ENCODE measurements at regions not wholly inside any gene's neighbourhood (a gene's known extent, or its start where the extent isn't known, plus 50 kb on each side); places are given as distances from the start of the nearest gene placed in this dataset.

DNA sequence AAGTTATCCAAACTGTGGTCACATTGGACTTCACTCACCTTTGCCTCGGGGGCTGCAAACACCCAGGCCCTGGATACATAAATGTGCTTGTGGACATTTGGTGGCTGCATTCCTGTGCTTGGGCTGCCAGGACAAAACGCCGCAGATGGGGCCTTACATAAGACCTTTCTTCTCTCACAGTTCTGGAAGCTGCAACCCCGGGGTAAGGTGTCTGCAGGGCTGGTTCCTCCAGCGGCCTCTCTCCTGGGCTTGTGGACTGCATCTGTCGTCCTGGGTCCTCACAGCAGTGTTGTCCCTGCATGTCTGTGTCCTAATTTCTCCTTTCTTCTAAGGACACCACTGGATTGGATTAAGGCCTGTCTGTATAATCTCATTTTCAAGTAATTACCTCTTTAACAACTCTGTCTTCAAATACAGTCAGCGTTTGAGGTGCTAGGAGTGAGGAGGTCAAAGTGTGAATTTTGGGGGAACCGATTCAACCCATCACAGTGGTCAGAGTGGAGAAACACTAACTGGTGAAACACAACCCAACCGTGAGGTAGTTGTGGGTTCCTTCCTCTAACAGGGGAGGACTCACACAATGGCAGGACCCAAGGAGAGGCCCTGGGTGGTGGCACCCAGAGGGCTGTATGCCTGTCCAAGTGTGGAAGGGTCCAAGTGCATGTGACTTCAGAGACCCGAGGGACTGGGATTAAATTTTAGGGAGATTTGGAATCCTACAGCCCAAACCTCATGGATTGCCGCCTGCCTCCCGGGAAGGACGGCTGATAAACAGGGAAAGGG lies 415.6 kb downstream of the IRX2 start:
- DNase-seq (ENCODE audit: low spot score), result no peak

DNA sequence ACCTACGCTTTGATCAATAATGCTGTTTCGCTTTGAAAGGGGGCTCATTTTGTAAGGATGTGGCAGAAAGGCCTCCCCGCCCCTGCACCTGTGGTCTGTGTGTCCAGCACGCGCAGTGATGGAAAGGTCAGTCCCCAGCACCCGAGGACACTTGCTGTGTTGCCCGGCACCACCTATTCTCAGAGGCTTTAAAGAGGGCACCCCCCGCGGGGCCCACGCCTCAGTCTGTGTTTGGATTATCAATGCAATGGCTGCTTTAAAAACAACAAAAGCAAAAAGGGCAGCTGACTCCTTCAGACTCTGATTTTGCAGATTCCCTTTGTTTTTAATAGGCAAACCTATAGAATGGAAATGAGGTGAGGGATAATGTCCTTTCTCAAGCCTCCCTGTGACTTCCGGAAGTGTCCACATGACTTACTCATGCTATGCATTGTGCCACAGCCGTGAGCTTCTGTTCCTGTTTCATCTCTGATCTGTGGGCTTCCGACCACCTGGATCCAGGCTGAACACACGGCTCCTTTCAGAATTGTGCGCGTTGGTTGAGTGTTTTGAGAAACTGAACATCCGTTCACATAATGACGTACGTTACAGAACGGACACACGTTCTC lies 416.2 kb downstream of the IRX2 start:
- no peak for DNase-seq (ENCODE audit: low spot score)

DNA sequence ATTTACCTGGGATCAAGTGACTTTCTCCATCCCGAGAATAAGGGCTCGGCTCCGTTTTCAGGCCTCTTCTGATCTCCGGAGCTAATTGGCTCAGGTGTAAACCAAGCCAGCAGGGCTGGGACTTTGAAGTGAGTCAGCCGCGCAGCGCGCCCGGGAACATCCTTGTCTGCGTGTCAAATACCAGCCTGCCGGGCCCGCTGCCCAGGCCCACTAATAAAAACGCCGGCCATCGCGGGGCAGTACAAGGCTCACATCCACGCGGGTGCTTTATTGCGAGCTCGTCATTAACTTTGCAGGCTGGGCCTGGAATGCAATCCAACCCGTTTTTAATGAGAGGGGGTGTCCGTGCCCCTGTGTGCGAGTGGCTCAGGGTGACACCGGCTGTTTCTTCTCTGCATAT lies 416.8 kb downstream of the IRX2 start:
- no peak for DNase-seq (ENCODE audit: low spot score)

DNA sequence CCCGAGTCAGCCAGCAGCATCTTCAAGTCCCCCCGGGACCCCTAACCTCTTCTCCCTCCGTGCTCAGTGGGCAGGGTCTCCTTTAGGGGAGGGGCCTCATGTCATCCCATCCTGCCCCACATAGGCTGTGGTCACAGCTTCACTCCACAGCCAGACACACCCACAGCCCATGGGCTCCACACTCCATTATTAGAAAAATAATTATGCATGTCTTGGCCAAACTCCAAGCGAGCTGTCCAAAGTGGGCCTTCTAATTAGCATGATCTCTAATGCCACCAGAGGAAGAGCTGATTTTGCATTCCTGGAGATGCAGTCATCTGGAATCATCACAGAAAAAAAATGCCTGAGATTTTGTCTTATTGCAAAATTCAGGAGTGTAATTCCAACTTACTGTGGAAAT lies 418.2 kb downstream of the IRX2 start:
- DNase-seq (ENCODE audit: low spot score), result no peak

DNA sequence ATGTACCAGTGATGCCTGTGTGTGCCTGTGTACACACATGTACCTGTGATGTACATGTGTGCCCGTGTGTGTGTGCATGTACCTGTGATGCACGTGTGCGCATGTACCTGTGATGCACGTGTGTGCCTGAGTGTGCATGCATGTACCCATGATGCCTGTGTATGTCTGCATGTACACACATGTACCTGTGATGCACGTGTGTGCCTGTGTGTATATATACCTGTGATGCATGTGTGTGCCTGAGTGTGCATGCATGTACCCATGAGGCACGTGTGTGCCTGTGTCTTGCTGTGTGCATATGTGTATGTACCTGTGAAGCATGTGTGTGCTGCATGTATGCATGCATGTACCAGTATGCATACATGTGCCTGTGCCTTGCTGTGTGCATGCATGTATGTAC lies 419.0 kb downstream of the IRX2 start:
- no peak for DNase-seq (ENCODE audit: low spot score)

DNA sequence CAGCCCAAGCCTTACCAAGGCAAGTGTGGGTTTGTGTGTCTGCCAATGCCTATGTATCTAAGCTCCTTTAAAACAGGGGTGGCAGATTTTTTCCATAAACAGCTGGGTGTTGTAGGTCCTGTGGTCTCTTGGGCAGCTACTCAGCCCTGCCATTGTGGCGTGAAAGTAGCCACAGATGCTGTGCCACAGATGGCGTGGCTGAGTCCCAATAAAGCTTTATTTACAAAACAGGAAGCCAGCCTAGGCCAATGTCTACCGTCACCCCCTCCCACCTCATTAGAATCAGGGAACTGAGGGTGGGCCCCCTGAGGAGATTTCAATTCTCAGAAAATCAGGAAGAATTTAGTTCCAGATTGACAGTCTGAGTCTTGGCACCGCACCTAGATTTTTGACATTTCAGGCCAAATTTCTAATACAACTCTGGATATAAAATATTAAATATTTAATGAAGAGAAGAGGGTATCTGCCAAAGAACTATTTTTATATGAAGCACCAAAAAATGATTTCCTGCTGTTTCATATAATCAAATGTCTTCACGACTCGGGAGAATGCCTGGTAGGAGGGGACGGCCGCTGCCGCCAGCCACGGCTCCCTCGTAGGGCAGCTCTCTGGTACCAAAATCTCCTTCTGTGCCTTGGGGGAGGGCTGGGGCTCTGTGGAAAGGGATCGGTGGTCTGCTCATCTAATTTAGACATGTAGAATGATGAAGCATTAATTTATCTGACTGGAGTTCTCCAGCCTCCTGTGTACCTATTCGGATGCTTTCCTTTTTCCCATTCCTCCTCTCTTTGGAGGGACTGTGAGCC lies 420.9 kb downstream of the IRX2 start:
- no peak for DNase-seq (ENCODE audit: low spot score)

DNA sequence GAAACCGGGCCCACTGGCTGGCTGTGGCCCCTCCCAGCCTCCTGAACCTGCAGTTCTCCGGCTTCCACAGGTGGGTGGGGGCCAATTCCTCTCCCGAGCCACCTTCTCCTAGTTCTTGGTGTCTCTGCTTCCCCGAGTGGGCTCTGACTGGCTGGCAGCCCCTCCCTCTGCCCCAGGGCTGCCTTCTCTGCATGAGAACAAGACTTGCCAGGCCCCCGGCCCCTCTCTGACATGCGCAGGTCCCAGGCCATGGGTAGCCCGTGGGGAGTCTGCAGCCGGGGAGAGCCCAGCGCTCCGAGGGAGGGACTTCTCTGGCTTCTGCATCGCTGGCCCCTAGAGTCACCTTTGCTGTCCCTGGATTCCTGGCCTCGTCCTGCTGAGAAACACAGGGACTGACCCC lies 421.7 kb downstream of the IRX2 start:
- no peak for DNase-seq (ENCODE audit: low spot score)

DNA sequence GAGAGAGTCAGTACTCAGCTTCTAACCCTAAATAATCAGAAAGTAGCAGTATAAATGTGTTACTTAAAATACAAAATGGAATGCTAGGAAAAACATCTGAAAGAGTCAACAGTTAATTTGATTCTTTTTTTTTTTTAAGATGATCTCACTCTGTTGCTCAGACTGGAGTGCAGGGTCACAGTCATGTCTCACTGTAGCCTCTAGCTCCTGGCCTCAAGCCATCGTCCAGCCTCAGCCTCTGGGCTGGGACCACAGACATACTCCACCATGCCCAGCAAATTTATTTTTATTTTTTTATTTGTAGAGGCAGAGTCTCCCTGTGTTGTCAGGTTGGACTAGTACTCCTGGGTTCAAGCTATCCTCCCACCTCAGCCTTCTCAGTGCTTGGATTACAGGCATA lies 424.9 kb downstream of the IRX2 start:
- no peak for DNase-seq (ENCODE audit: low spot score)

DNA sequence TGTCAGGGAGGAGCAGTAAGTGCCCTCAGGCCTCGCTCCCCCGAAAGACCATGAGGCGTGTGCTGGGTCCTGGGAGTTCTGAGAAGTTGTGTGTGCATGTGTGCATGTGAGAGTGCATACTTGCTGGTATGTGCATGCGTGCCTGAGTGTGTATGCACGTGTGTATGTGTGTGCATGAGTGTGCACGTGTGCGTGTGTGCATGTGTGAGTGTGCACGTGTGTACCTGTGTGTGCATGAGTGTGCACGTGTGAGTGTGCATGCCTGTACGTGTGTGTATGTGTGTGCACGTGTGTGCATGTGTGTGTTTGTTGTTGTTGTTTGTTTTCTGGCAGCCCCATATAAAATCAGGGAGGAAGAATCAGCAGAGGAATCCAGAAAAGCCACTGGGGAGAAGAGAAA lies 426.7 kb downstream of the IRX2 start:
- no peak for DNase-seq (ENCODE audit: low spot score)

DNA sequence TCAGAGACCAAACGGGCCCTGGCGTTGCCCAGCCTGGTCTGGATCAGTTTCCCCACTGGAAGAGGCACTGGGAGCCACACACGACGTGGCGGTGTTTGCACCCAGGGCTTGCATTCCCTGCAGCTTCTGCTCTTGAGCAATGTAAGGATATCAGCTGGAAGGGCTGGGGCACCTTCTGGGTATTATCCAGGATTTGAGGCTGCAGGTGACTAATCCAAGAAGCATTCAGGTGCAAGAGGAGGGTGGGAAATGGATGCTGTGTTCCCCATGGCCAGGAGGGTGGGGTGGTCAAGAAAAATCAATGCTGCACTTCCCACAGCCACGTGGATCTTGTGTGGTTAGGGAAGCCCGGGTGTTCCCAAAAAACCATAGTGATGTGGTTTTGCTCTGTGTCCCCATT lies 430.9 kb downstream of the IRX2 start:
- DNase-seq (ENCODE audit: low spot score), result no peak

DNA sequence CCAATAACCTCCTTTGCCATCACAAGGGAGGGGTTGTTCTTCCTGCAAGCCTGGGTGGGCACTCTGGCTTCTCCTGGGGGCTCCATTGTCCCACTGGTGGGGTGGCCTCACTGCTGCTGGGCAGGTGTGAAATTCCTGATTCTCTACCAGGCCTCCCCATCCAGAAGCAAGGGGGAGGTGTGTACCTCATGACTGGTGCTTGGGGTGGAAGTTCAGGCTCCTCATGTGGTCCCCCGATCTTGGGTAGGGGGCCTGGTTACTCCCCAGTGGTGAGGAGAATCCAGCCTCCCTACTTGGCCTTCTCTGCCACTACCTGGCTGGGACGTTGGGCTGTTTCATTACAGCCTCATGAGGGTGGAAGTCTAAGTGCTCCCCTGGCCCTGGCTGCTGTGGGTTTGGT lies 433.9 kb downstream of the IRX2 start:
- no peak for DNase-seq (ENCODE audit: low spot score)

DNA sequence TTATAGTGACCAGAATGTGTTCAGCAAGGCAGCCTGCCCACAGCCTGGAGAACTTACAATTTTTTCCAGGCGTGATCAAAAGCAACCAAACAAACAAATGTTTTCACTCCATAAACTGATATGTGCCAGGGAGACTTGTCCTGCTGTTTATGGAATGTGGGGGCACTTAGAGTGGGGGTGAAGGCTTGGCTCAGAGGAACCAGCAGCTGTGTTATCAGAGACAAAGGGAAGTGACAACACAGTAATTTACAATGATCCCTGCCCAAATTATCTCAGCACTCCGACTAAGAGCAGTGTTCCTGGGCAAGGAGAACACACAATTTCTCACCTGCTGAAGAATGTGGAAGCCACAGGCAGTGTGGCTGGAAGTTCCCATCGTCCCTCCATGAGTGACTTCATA lies 429.1 kb upstream of the IRX4 start:
- DNase-seq (ENCODE audit: low spot score), result no peak

DNA sequence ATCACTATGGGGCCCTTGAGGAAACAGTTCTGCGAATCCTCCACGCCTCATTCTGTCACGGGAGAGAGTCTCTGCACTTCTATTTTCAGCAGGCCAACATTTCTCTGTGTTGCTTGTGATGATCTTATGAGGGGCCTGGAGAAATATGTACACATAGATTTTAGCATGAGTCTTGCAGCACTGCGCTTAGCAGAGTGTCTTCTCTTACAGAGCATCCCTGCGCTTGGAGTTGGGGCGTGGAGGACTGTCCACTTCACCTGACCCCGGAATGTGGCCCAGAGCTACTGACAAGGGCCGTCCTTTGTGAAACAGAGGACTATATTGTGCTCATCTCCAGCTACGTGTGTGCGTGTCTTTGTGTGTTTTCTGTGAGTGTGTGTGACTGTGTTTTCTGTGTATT lies 428.2 kb upstream of the IRX4 start:
- DNase-seq (ENCODE audit: low spot score), result no peak

DNA sequence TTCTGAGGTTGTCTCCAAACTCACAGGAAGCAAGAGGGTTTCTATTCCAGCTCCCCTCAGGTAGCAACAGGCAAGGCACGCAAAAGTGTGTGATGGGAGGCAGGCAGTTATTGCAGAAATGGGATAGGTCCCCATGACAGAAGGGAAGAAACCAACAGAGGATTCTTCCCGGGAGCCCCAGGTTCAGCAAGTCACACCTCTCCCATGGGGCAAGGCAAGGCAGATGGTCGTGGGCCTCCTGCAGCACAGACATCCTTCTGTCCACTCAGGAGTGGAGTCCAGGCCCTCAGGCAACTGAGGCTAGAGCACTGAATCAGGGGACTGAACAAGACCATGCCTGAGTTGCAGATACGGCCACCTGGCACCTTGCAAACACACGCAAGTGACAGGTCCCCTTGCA lies 424.9 kb upstream of the IRX4 start:
- no peak for DNase-seq (ENCODE audit: low spot score)

DNA sequence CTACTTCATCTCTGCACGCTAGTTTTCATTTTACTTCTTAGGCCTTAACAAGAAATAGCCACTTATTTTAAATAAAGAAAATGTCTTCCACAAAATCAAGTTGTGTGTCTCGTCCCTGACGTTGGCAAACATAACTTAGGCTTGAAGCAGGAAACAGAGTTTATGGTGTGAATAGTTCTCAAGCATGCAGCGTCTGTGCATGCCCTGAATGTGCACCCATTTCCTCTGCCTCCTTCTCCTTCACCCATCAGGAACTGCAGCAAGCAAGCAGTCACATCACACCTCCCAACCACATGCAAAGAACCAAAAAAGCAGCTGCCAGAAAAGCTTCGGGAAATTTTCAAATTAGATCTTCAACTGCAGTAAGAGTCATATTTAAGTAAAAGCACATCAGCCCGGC lies 424.0 kb upstream of the IRX4 start:
- no peak for DNase-seq (ENCODE audit: low spot score)

DNA sequence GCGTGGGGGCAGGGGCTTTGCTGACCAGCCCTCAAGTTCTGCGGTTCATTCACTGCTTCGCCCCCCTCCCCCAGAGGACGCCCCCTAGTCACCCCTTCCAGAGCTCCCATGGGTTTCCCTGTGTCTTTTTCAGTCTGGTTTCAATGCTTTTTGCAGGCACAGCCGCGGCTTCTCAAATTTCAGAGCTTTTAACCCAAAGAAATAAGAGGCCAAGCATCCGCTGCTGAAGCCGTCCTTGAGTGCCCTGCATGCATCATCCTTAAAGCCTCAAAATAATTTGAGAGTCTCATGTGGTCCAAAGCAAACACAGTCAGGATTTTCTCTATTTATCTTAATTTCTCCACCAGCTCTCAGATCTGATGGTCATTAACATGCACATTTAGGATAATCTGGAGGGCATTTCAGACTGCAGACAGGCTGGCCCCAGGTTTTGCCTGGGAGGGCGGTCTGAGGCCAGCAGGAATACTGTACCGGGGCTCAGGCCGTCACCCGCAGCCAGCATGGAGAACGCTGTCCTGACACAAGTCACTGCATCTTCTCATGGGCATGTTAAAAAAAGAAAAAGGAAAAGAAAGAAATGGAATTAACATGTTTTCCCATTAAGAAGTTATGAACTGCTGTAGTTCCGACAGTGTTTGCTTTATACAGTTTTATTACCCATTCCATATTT lies 420.8 kb upstream of the IRX4 start:
- DNase-seq (ENCODE audit: low spot score), result no peak

DNA sequence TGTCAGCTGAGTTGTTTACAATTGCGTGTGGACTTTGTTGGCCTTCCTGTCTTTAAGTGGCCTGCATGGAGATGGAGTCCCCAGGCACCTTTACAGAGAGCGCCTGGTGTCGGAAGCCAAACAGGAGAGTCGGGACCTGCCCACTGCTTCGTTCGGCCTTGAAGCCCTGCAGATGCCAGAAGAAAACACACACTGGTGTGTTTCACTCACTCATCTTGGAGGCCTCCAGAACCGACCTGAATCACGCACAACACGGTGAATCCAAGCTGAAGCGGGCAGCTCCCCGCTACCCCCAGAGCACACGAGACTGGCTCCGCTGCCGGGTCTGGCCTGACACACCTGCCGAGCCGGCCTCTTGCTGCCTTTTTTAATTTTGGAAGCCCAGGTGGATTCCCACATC lies 419.4 kb upstream of the IRX4 start:
- DNase-seq (ENCODE audit: low spot score), result no peak

DNA sequence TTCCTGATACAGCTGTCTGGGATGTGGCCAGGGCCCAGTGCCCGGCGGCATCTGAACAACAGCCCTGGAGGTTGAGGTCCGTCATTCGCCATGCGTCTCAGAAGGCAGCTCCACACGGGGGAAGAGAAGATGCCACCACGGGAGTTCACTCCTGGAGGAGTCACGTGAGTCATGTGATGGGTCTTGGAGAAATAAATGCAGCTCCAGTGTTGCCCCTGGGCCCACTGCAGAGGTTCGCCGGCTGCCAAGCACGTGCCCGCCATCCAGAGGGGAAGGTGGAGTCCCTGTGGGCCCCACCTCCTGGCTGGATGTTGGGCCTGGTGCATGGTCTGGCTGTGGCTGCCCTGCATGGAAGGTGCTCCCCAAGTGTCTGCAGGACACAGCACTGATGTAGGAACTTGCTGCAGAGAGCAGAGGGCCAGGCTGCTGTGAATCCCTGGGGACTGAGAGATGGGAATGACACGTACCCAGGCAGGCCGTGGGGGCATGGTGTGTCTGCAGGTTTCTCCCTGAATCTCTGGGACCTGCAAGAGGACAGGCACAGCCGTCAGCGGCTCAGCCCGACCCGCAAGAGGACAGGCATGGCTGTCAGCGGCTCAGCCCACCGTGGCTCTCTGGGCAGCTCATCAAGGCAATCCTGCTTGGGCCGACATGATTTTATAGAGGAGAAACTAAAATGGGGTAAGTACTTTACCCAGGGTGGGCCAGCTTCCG lies 418.3 kb upstream of the IRX4 start:
- DNase-seq (ENCODE audit: low spot score), result no peak

DNA sequence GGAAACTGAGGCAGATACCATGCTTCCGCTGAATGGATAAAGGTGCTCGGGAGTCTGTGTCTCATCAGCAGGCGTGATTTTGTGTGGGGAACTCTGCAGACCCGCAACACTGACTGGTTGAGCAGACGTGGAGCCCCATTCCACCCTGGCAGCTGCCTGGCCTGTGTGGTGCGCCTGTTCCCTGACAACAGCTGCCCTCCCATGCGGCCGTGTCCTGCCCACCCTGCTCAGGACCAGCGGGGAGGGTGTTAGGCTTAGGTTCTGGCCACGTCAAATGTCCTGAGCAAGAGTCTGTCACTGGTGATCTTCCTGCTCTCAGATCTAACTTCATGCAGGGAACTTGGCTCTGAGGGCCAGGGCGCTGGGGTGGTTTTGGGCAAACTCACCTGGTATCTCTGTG lies 417.7 kb upstream of the IRX4 start:
- no peak for DNase-seq (ENCODE audit: low spot score)

DNA sequence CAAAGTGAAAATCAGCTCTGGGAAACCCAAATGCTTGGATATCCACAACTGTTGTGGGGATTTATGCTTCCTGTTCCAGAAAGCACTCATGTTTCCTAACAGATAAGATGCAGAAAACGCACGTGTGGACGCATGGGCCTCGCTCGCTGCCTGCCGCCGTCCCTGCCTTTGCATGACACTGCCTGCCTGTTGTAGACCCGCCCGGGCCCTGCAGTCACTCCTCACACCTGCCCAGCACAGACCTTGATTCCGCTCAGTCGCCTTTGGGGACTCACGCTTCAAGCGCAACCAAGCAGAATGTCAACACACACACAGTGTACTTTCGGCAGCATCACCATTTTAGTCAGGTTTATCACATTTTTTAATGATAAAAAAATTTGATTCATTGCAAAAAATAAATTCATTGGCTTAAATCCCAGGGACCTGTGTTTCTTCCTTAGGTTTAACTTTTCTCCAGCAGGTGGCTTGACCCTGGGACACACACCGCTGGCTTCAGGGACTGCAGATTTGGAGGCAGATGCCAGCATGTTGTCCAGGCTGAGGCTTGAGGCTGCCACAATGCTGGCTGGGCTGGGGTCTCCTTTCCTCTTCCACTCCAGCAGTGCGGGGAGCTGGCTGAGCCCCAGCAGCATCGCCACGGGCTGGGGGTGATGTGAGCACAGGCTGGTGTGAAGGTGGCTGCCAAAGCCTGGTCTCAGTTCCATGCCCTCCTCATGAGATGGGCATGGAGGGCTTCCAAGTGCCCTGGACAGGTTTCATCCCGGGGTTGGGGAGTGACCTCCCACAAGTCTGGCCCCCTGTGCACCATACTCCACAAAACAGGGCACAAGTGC lies 416.9 kb upstream of the IRX4 start:
- no peak for DNase-seq (ENCODE audit: low spot score)

DNA sequence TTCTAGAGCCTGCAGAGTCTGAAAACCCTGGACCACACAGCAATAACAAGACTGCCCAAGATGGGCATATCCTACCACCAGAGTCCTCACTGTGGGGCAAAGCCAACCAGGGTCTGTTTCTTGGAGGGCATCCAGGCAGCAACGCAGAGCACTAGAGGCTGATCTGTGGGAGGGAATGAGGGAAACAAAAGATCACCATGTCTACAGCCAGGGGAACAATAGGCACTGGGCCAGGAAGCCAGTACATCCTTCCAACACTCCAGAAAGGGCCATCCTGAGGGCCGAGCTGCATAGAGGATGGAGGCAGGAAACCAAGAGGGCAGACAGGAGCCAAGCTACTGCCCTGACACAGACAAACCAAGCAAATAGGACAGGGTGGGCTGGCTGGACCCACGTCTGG lies 416.1 kb upstream of the IRX4 start:
- DNase-seq (ENCODE audit: low spot score), result no peak
